A549 (cell line): ENCODE measurements at regions not wholly inside any gene's neighbourhood (a gene's known extent, or its start where the extent isn't known, plus 50 kb on each side); places are given as distances from the start of the nearest gene placed in this dataset.
"Not testable (repeated sequence)": the region's sequence is repeated elsewhere in the genome, so short reads cannot be mapped to it uniquely, and the experiment has no call there.

Experiments
- ATAC-seq, 2 experiments: fragments of 200-7000 bp in 1 of 2; fragments of >200 bp in 1 of 2; cut with Nextera tagmentation in 1 of 2; cut with Tn5 transposase in 1 of 2; 3 replicates each; pipeline versions ENCODE4 v1.8.0 to v1.9.1; 2018 to 2020; ENCODE audit warnings: mild to moderate bottlenecking in 1 of 2, moderate library complexity in 1 of 2
- CTCF ChIA-PET: fragments of 300-600 bp; sonication (Branson Sonifier 250); formaldehyde crosslinking; extraction: SDS; loops from one replicate; lab custom pipeline; 2021; ENCODE audit warnings: antibody characterized with exemption, inconsistent platforms; lab: Yijun Ruan, JAX
- POLR2A ChIA-PET: fragments of 350-600 bp; formaldehyde crosslinking; extraction: SDS; loops from one replicate; lab custom pipeline; 2021; ENCODE audit warnings: antibody characterized with exemption, inconsistent platforms; lab: Yijun Ruan, JAX
- DNase-seq, 2 experiments: peaks; one replicate each; pipeline versions ENCODE4 v3.0.0 to v3.0.0-alpha.2; 2011 to 2016; ENCODE audit warnings: low read depth in 1 of 2, low spot score in 1 of 2
- FAIRE-seq: peaks from 2 replicates; lab custom pipeline; 2011; peaks lifted over from hg19 to GRCh38; lab: Jason Lieb, UNC
- H3K27ac ChIP-seq, 2 experiments: fragments of >200 bp; sonication (Bioruptor Twin); formaldehyde crosslinking; 3 replicates each; pipeline ENCODE4 v1.5.1; 2016 to 2017
- H3K4me1 ChIP-seq: fragments of >200 bp; sonication (Bioruptor Twin); formaldehyde crosslinking; 3 replicates; pipeline ENCODE4 v1.6.1; 2016
- H3K4me2 ChIP-seq: fragments of >200 bp; sonication (Bioruptor Twin); formaldehyde crosslinking; 3 replicates; pipeline ENCODE4 v1.6.1; 2016
- H3K4me3 ChIP-seq: fragments of >200 bp; sonication (Bioruptor Twin); formaldehyde crosslinking; 3 replicates; pipeline ENCODE4 v1.5.1; 2016
- H3K9me3 ChIP-seq: fragments of >200 bp; sonication (Bioruptor Twin); formaldehyde crosslinking; 3 replicates; pipeline ENCODE4 v1.6.1; 2016
- BCL3 ChIP-seq: fragments of >200 bp; sonication (Bioruptor Twin); formaldehyde crosslinking; IDR thresholded peaks from 3 replicates; pipeline ENCODE4 v1.6.1; 2016
- BHLHE40 ChIP-seq: IDR thresholded peaks from 2 replicates; pipeline ENCODE4 v1.6.1; 2012; ENCODE audit warnings: low read depth, low read length, inconsistent platforms
- CBX8 ChIP-seq: fragments of 200-600 bp; sonication (generic); IDR thresholded peaks from 2 replicates; pipeline ENCODE4 v1.6.1; 2016
- CTCF ChIP-seq: fragments of >200 bp; sonication (Bioruptor Twin); formaldehyde crosslinking; IDR thresholded peaks from 3 replicates; pipeline ENCODE4 v1.5.1; 2016
- E2F6 ChIP-seq: IDR thresholded peaks from 2 replicates; pipeline ENCODE4 v1.6.1; 2012; ENCODE audit warnings: low read depth, borderline replicate concordance
- ELK1 ChIP-seq: fragments of 150-350 bp; IDR thresholded peaks from 2 replicates; pipeline ENCODE4 v1.6.1; 2014; ENCODE audit warnings: low read depth, mild to moderate bottlenecking, low read length
- ESRRA ChIP-seq: fragments of 150-350 bp; IDR thresholded peaks from 2 replicates; pipeline ENCODE4 v1.6.1; 2014; ENCODE audit warnings: mild to moderate bottlenecking, low read length, borderline replicate concordance
- FOSB ChIP-seq: fragments of 250-450 bp; sonication (Bioruptor Pico); IDR thresholded peaks from 2 replicates; pipeline ENCODE4 v1.5.0; 2020; ENCODE audit warnings: mild to moderate bottlenecking, moderate library complexity
- FOSL2 ChIP-seq, 2 experiments: fragments of 450-650 bp in 1 of 2; fragments of >200 bp in 1 of 2; sonication (Bioruptor Twin) in 1 of 2; formaldehyde crosslinking; IDR thresholded peaks; 2 replicates each; pipeline versions ENCODE4 v1.5.0 to v1.6.1; 2016 to 2020; ENCODE audit warnings: mild to moderate bottlenecking in 1 of 2, moderate library complexity in 1 of 2
- HMGXB4 ChIP-seq: fragments of 250-450 bp; sonication (Bioruptor Pico); IDR thresholded peaks from 2 replicates; pipeline ENCODE4 v1.5.0; 2021; ENCODE audit warnings: mild to moderate bottlenecking, moderate library complexity, borderline replicate concordance
- HOXA7 ChIP-seq: fragments of 250-450 bp; sonication (Bioruptor Pico); IDR thresholded peaks from 2 replicates; pipeline ENCODE4 v1.5.0; 2020; ENCODE audit warnings: mild to moderate bottlenecking, moderate library complexity
- HOXB5 ChIP-seq: fragments of 250-450 bp; sonication (Bioruptor Pico); IDR thresholded peaks from 2 replicates; pipeline ENCODE4 v1.5.0; 2020; ENCODE audit warnings: mild to moderate bottlenecking, moderate library complexity
- JUNB ChIP-seq: fragments of >200 bp; sonication (Bioruptor Twin); formaldehyde crosslinking; IDR thresholded peaks from 2 replicates; pipeline ENCODE4 v1.6.1; 2016
- KDM5A ChIP-seq: fragments of 200-600 bp; sonication (generic); IDR thresholded peaks from 2 replicates; pipeline ENCODE4 v1.6.1; 2016; ENCODE audit warnings: antibody characterized with exemption, mild to moderate bottlenecking
- MAZ ChIP-seq: fragments of 150-350 bp; IDR thresholded peaks from 2 replicates; pipeline ENCODE4 v1.6.1; 2014; ENCODE audit warnings: antibody characterized with exemption, low read depth, low read length, borderline replicate concordance
- NFE2L2 ChIP-seq: fragments of 150-350 bp; conservative IDR thresholded peaks from 2 replicates; pipeline ENCODE4 v1.6.1; 2014; ENCODE audit warnings: low read length
- NPAS2 ChIP-seq: fragments of 250-450 bp; sonication (Bioruptor Pico); IDR thresholded peaks from 2 replicates; pipeline ENCODE4 v1.8.0; 2022; ENCODE audit warnings: mild to moderate bottlenecking, moderate library complexity, borderline replicate concordance
- PHF8 ChIP-seq: fragments of 200-600 bp; sonication (generic); IDR thresholded peaks from 2 replicates; pipeline ENCODE4 v1.6.1; 2016; ENCODE audit warnings: low read depth, mild to moderate bottlenecking, antibody characterized with exemption, moderate library complexity, borderline replicate concordance
- RARB ChIP-seq: fragments of 250-450 bp; sonication (Bioruptor Pico); IDR thresholded peaks from 2 replicates; pipeline ENCODE4 v1.8.0; 2021; ENCODE audit warnings: mild to moderate bottlenecking, moderate library complexity
- TFCP2L1 ChIP-seq: fragments of 250-450 bp; sonication (Bioruptor Pico); IDR thresholded peaks from 2 replicates; pipeline ENCODE4 v1.5.0; 2021; ENCODE audit warnings: mild to moderate bottlenecking
- ZFP36 ChIP-seq: fragments of 450-650 bp; IDR thresholded peaks from 2 replicates; pipeline ENCODE4 v1.6.1; 2014; ENCODE audit warnings: borderline replicate concordance; ENCODE audit not compliant: partially characterized antibody
- WGBS: methylation state at CpG from one replicate; pipeline ENCODE4 v1.1.6; 2017; ENCODE audit errors: missing lambda C conversion rate; 5-methylcytosine and 5-hydroxymethylcytosine counted together

GRCh38 chr5:174504266-174504726, 220.1 kb upstream of the MSX2 start (continued):
- TF ChIP-seq PHF8 = no peak
- no peak for TF ChIP-seq FOSL2 (IDR thresholded peaks at IDR 0.05)
- no peak for TF ChIP-seq FOSL2 (CRISPR knock-in tag; IDR thresholded peaks at IDR 0.05)
- TF ChIP-seq, all 56 proteins: peak for 0

- Histone ChIP-seq H3K4me2 (no peak overlapping the region), H3K27ac (no peak overlapping the region), H3K4me1 (peaks cover 8% of the 10 kb centered on the region; the same call in 1 of the 3 replicates), H3K4me3 (no peak overlapping the region), H3K9me3 (peaks cover 13% of the 10 kb centered on the region; the same call in 2 of the 3 replicates)
- CTCF ChIA-PET = no interaction called here
- no peak for DNase-seq
- 40% methylated on average over 4 of the region's 4 CpGs for WGBS
- TF ChIP-seq FOSB (CRISPR knock-in tag) (no peak), KDM5A (no peak), NPAS2 (CRISPR knock-in tag) (no peak), BHLHE40 (no peak), ZFP36 (no peak), MAZ (no peak), CBX8 (no peak), JUNB (no peak), TFCP2L1 (CRISPR knock-in tag) (no peak), HMGXB4 (CRISPR knock-in tag) (no peak), RARB (CRISPR knock-in tag) (no peak), ELK1 (no peak), ESRRA (no peak), HOXA7 (no peak), CTCF (no peak), NFE2L2 (no peak), BCL3 (no peak), E2F6 (no peak), HOXB5 (CRISPR knock-in tag) (no peak)
- no peak for ATAC-seq
- no peak for FAIRE-seq
- POLR2A ChIA-PET = no interaction called here
Observed at GRCh38 chr5:174505621-174506020, 218.8 kb upstream of the MSX2 start.

- FAIRE-seq, POLR2A ChIA-PET, H3K27ac ChIP-seq, H3K4me3 ChIP-seq, H3K9me3 ChIP-seq, ATAC-seq, H3K4me1 ChIP-seq, H3K4me2 ChIP-seq, DNase-seq: not testable (repeated sequence)
- 76% methylated on average over 11 of the region's 11 CpGs for whole genome bisulfite sequencing
- CTCF ChIA-PET = interaction anchor here (0.6 to 1.3 kb wide), 3 partner anchors 91 to 226 kb away, joined by 3 to 4 read pairs (median 4); no protein-coding TSS in a partner anchor
Observed at GRCh38 chr5:174510782-174511453, 213.5 kb upstream of the MSX2 start.
